Spleen (tissue), 7 donors: ENCODE measurements at regions not wholly inside any gene's neighbourhood (a gene's known extent, or its start where the extent isn't known, plus 50 kb on each side); places are given as distances from the start of the nearest gene placed in this dataset.

ENCODE experiments used
- POLR2A ChIP-seq, 3 donors: fragments of 450-650 bp; IDR thresholded peaks; one replicate each; pipeline ENCODE4 v1.5.1; 2017; ENCODE audit warnings: antibody characterized with exemption in 3 of 3, mild to moderate bottlenecking in 1 of 3
- POLR2AphosphoS5 ChIP-seq, 3 donors: sonication (generic); formaldehyde crosslinking; IDR thresholded peaks; one replicate each; pipeline ENCODE4 v1.5.1; 2017; ENCODE audit warnings: antibody characterized with exemption in 3 of 3
- TF ChIP-seq, protein P1 (sequence below), 11 experiments: fragments of 200-600 bp in 7 of 11; fragments of 450-650 bp in 4 of 11; sonication (generic) in 4 of 11; IDR thresholded peaks in 8 of 11; conservative IDR thresholded peaks in 3 of 11; 1 replicate in 7 of 11; 2 replicates in 4 of 11; pipeline versions ENCODE4 v1.4.0 to v1.8.0; 2016 to 2021; ENCODE audit warnings: antibody characterized with exemption in 11 of 11, inconsistent platforms in 4 of 11, mild to moderate bottlenecking in 1 of 11
- donor health status: DM: no; HTN: no; CAD: no; lungs with moderate emphysema.
- donor health status: DM: no; HTN: no; CAD: no.
- donor health status: DM: no; HTN: no; CAD: no.

- TF ChIP-seq, protein P1, sequence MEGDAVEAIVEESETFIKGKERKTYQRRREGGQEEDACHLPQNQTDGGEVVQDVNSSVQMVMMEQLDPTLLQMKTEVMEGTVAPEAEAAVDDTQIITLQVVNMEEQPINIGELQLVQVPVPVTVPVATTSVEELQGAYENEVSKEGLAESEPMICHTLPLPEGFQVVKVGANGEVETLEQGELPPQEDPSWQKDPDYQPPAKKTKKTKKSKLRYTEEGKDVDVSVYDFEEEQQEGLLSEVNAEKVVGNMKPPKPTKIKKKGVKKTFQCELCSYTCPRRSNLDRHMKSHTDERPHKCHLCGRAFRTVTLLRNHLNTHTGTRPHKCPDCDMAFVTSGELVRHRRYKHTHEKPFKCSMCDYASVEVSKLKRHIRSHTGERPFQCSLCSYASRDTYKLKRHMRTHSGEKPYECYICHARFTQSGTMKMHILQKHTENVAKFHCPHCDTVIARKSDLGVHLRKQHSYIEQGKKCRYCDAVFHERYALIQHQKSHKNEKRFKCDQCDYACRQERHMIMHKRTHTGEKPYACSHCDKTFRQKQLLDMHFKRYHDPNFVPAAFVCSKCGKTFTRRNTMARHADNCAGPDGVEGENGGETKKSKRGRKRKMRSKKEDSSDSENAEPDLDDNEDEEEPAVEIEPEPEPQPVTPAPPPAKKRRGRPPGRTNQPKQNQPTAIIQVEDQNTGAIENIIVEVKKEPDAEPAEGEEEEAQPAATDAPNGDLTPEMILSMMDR (IDR thresholded peaks at IDR 0.05 in 8 of 11, conservative IDR thresholded peaks at IDR 0.05 in 3 of 11), result no peak
- TF ChIP-seq POLR2A (IDR thresholded peaks at IDR 0.05) (no peak), POLR2AphosphoS5 (IDR thresholded peaks at IDR 0.05) (no peak)
Measured at GRCh38 chr14:87465770-87466169, 527.2 kb downstream of the GALC start.
